Neural progenitor cell (in vitro differentiated cells): ENCODE measurements at regions not wholly inside any gene's neighbourhood (a gene's known extent, or its start where the extent isn't known, plus 50 kb on each side); places are given as distances from the start of the nearest gene placed in this dataset.

Source experiments
- CTCF ChIP-seq: fragments of 200-600 bp; sonication (generic); IDR thresholded peaks from 2 replicates; pipeline ENCODE4 v1.5.1; 2017; ENCODE audit warnings: antibody characterized with exemption, mild to moderate bottlenecking
- EZH2 ChIP-seq: fragments of 200-600 bp; sonication (generic); IDR thresholded peaks from 2 replicates; pipeline ENCODE4 v1.6.1; 2017; ENCODE audit warnings: antibody characterized with exemption, mild to moderate bottlenecking, moderate library complexity
- EZH2phosphoT487 ChIP-seq: fragments of 200-600 bp; sonication (generic); IDR thresholded peaks from 2 replicates; pipeline ENCODE4 v1.6.1; 2017; ENCODE audit warnings: antibody characterized with exemption

GRCh38 chr20:50292591-50293283 lies 102.1 kb downstream of the CEBPB start:
- TF ChIP-seq CTCF (no peak), EZH2 (no peak), EZH2phosphoT487 (no peak)
